H1 (cell line): ENCODE measurements at regions not wholly inside any gene's neighbourhood (a gene's known extent, or its start where the extent isn't known, plus 50 kb on each side); places are given as distances from the start of the nearest gene placed in this dataset.

Experiments used
- CHD7 ChIP-seq: fragments of 300-600 bp; sonication (generic); IDR thresholded peaks from 2 replicates; pipeline ENCODE4 v1.7.1; 2012; ENCODE audit warnings: low read length, moderate library complexity, mild to moderate bottlenecking, inconsistent platforms; ENCODE audit not compliant: insufficient replicate concordance
- CTBP2 ChIP-seq: IDR thresholded peaks from 2 replicates; pipeline ENCODE4 v1.7.0; 2011; ENCODE audit warnings: borderline replicate concordance, mild to moderate bottlenecking, moderate library complexity, mixed read lengths, low read length; ENCODE audit not compliant: insufficient read depth, insufficient read length
- E2F6 ChIP-seq: IDR thresholded peaks from 2 replicates; pipeline ENCODE4 v1.6.1; 2012; ENCODE audit warnings: inconsistent platforms
- GABPA ChIP-seq: IDR thresholded peaks from 2 replicates; pipeline ENCODE4 v1.6.1; 2011; ENCODE audit warnings: mild to moderate bottlenecking, low read length, moderate library complexity, borderline replicate concordance; ENCODE audit not compliant: insufficient read depth
- MAX ChIP-seq: IDR thresholded peaks from 2 replicates; pipeline ENCODE4 v1.6.1; 2012; ENCODE audit warnings: inconsistent platforms
- SRF ChIP-seq: IDR thresholded peaks from 2 replicates; pipeline ENCODE4 v1.6.1; 2011; ENCODE audit warnings: mild to moderate bottlenecking, low read depth, low read length, moderate library complexity

GRCh38 chr5:168147568-168148360 is 143.7 kb upstream of the WWC1 start (continued):
- TF ChIP-seq CHD7: no peak
- no peak for TF ChIP-seq E2F6
- no peak for TF ChIP-seq CTBP2
- no peak for TF ChIP-seq MAX
- no peak for TF ChIP-seq SRF
- no peak for TF ChIP-seq GABPA
